ENCODE measurements at regions not wholly inside any gene's neighbourhood (a gene's known extent, or its start where the extent isn't known, plus 50 kb on each side); places are given as distances from the start of the nearest gene placed in this dataset.

DNA sequence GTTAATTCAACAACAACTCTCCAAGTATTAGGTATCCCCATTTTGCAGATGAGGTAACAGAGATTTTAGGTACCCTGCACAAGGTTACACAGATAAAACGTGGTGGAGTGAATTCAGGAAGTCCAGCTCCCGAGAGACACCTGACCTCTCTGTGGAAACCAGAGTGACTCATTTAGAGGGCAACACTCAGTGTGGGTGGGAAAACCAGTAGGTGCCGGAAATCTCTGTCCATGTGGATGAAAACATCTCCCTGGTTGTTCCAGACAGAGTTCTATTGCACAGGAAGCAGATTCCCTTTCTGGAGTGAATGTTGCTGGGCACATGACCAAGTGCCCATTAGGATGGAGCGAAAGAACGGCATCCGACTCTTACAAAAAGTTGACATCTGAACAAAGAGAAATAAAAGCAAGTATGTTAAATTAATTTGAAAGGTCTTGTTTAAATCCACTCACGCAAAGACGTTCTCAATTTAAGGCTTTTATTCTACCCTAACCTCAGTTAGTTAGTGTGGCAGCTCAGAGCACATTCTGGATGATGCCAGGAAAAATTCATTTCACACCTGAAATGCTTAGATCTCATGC is 391.9 kb upstream of the WWC1 start:
- TF ChIP-seq CTCF (IDR thresholded peaks at IDR 0.05 in 8 of 11, conservative IDR thresholded peaks at IDR 0.05 in 3 of 11): no peak
- no peak for TF ChIP-seq POLR2AphosphoS5 (IDR thresholded peaks at IDR 0.05)
